ENCODE measurements at regions not wholly inside any gene's neighbourhood (a gene's known extent, or its start where the extent isn't known, plus 50 kb on each side); places are given as distances from the start of the nearest gene placed in this dataset.

GRCh38 chr2:49514201-49514600 lies 359.9 kb upstream of the FSHR start:
- no peak for DNase-seq (ENCODE audit: low read depth)
- no peak overlapping the region for H3K4me3 ChIP-seq (ENCODE audit: low read depth, low read length)
- no peak for TF ChIP-seq CTCF (IDR thresholded peaks at IDR 0.05; ENCODE audit: insufficient read depth, low read depth, low read length)

GRCh38 chr2:49490710-49491109 lies 336.4 kb upstream of the FSHR start:
- DNase-seq (ENCODE audit: low read depth) = no peak
- no peak overlapping the region for H3K4me3 ChIP-seq (ENCODE audit: low read depth, low read length)
- no peak for TF ChIP-seq CTCF (IDR thresholded peaks at IDR 0.05; ENCODE audit: insufficient read depth, low read depth, low read length)

- H3K4me3 ChIP-seq (ENCODE audit: low read depth, low read length) = no peak overlapping the region
- no peak for DNase-seq (ENCODE audit: low read depth)
- no peak for TF ChIP-seq CTCF (IDR thresholded peaks at IDR 0.05; ENCODE audit: insufficient read depth, low read depth, low read length)
Measured at GRCh38 chr2:49487139-49487538, 332.8 kb upstream of the FSHR start.

- no peak for DNase-seq (ENCODE audit: low read depth)
- no peak for TF ChIP-seq CTCF (IDR thresholded peaks at IDR 0.05; ENCODE audit: insufficient read depth, low read depth, low read length)
- H3K4me3 ChIP-seq (ENCODE audit: low read depth, low read length) = no peak overlapping the region
Measured at GRCh38 chr2:49480520-49480919, 326.2 kb upstream of the FSHR start.

GRCh38 chr2:49465157-49465831 lies 311.0 kb upstream of the FSHR start:
- TF ChIP-seq CTCF (IDR thresholded peaks at IDR 0.05; ENCODE audit: insufficient read depth, low read depth, low read length) = no peak
- no peak for DNase-seq (ENCODE audit: low read depth)

GRCh38 chr2:49459314-49459993 lies 305.1 kb upstream of the FSHR start:
- TF ChIP-seq CTCF (IDR thresholded peaks at IDR 0.05; ENCODE audit: insufficient read depth, low read depth, low read length) = no peak
- DNase-seq (ENCODE audit: low read depth) = no peak
- H3K4me3 ChIP-seq (ENCODE audit: low read depth, low read length) = no peak overlapping the region

More at GRCh38 chr2:49465157-49465831, 311.0 kb upstream of the FSHR start:
- H3K4me3 ChIP-seq (ENCODE audit: low read depth, low read length) = no peak overlapping the region

All from fibroblast of villous mesenchyme (primary cell).